ENCODE measurements at regions not wholly inside any gene's neighbourhood (a gene's known extent, or its start where the extent isn't known, plus 50 kb on each side); places are given as distances from the start of the nearest gene placed in this dataset.
"Not testable (repeated sequence)": the region's sequence is repeated elsewhere in the genome, so short reads cannot be mapped to it uniquely, and the experiment has no call there.

GRCh38 chr9:38254151-38254550 lies 138.4 kb upstream of the ALDH1B1 start:
- DNase-seq: no peak

- no peak for DNase-seq
Measured at GRCh38 chr9:38253200-38253599, 139.3 kb upstream of the ALDH1B1 start.

GRCh38 chr9:38251036-38251860 lies 141.3 kb upstream of the ALDH1B1 start:
- DNase-seq: peak in 1 of 3 experiments; percentile 51

GRCh38 chr9:38250279-38251035 lies 142.0 kb upstream of the ALDH1B1 start:
- no peak for DNase-seq

GRCh38 chr9:38249587-38250210 lies 142.8 kb upstream of the ALDH1B1 start:
- DNase-seq: no peak

- DNase-seq: no peak
Measured at GRCh38 chr9:38249049-38249448, 143.5 kb upstream of the ALDH1B1 start.

GRCh38 chr9:38246833-38247232 lies 145.7 kb upstream of the ALDH1B1 start:
- no peak for DNase-seq

- DNase-seq: no peak
Measured at GRCh38 chr9:38244971-38245370, 147.5 kb upstream of the ALDH1B1 start.

GRCh38 chr9:38243993-38244392 lies 148.5 kb upstream of the ALDH1B1 start:
- DNase-seq: no peak

- DNase-seq: not testable (repeated sequence)
Measured at GRCh38 chr9:38242151-38242550, 150.4 kb upstream of the ALDH1B1 start.

- no peak for DNase-seq
Measured at GRCh38 chr9:38240051-38240450, 152.5 kb upstream of the ALDH1B1 start.

- no peak for DNase-seq
Measured at GRCh38 chr9:38235244-38235643, 157.3 kb upstream of the ALDH1B1 start.

GRCh38 chr9:38234479-38235170 lies 157.9 kb upstream of the ALDH1B1 start:
- no peak for DNase-seq

- DNase-seq: no peak
Measured at GRCh38 chr9:38233796-38234355, 158.6 kb upstream of the ALDH1B1 start.

GRCh38 chr9:38233343-38233742 lies 159.2 kb upstream of the ALDH1B1 start:
- peak in 1 of 3 experiments; percentile 4 for DNase-seq

- DNase-seq: no peak
Measured at GRCh38 chr9:38232895-38233294, 159.6 kb upstream of the ALDH1B1 start.

- DNase-seq: peak in 1 of 3 experiments; percentile 33
Measured at GRCh38 chr9:38229504-38230155, 160.6 kb upstream of the SHB start.

GRCh38 chr9:38229104-38229500 lies 160.1 kb upstream of the SHB start:
- DNase-seq: peak in 1 of 3 experiments; percentile 33

- peak in 2 of 3 experiments; percentile 21 to 49 for DNase-seq
Measured at GRCh38 chr9:38228331-38229103, 159.5 kb upstream of the SHB start.

GRCh38 chr9:38227656-38228055 lies 158.6 kb upstream of the SHB start:
- peak; percentile 13 to 75 (median 53) for DNase-seq

- DNase-seq: peak; percentile 89 to 96 (median 92)
Measured at GRCh38 chr9:38227061-38227540, 158.1 kb upstream of the SHB start.
